ENCODE measurements at regions not wholly inside any gene's neighbourhood (a gene's known extent, or its start where the extent isn't known, plus 50 kb on each side); places are given as distances from the start of the nearest gene placed in this dataset.

DNA sequence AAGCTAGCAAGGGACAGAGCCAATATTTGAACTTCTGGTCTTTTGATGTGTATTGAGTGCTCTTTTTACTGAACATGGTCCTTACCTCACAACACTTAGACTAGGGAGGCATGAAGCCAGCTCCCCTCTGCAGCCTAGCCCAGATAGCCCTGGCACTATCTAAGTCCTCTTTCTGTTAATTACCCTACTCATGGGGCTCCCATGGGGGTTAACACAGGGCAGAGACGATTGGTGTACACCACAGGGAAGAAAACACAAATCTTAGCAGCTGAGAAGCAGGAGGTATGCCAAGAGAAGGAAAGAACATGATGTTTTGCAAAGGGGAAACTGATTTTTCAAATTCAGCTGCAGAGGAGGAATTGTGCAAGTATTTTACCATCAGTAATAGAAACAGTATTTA, 383.8 kb downstream of the TMEM232 start:
- CTCF ChIA-PET, result no interaction called here
- DNase-seq (ENCODE audit: extremely low spot score), result no peak
- TF ChIP-seq, protein P1, sequence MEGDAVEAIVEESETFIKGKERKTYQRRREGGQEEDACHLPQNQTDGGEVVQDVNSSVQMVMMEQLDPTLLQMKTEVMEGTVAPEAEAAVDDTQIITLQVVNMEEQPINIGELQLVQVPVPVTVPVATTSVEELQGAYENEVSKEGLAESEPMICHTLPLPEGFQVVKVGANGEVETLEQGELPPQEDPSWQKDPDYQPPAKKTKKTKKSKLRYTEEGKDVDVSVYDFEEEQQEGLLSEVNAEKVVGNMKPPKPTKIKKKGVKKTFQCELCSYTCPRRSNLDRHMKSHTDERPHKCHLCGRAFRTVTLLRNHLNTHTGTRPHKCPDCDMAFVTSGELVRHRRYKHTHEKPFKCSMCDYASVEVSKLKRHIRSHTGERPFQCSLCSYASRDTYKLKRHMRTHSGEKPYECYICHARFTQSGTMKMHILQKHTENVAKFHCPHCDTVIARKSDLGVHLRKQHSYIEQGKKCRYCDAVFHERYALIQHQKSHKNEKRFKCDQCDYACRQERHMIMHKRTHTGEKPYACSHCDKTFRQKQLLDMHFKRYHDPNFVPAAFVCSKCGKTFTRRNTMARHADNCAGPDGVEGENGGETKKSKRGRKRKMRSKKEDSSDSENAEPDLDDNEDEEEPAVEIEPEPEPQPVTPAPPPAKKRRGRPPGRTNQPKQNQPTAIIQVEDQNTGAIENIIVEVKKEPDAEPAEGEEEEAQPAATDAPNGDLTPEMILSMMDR (IDR thresholded peaks at IDR 0.05; ENCODE audit: control extremely low read depth, extremely low read depth, low read depth, missing control alignments), result no peak
- POLR2A ChIA-PET, result no interaction called here

DNA sequence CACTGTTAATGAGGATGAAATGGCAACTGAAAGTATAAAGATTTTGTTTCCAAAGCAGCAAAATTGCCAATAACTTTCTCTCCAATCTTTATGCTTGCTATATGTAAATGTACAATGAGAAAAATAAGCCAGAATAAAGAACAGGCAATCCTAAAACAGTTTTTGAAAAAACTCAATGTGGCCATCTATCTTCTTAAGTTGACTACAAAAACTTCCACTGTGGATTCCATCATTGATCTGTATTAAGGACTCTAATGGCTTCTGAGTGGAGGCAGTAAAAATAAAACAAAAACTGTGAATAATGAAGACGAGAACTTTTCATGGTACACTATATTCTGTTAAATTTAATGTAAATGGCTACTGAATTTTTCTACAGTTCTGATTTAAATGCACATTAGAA, 382.9 kb downstream of the TMEM232 start:
- POLR2A ChIA-PET, result no interaction called here
- TF ChIP-seq, protein P1 (IDR thresholded peaks at IDR 0.05; ENCODE audit: control extremely low read depth, extremely low read depth, low read depth, missing control alignments), result no peak
- CTCF ChIA-PET, result interaction anchor here (1.3 kb wide), 1 partner anchor 11 kb away, joined by 3 read pairs; no protein-coding TSS in a partner anchor
- DNase-seq (ENCODE audit: extremely low spot score), result no peak

DNA sequence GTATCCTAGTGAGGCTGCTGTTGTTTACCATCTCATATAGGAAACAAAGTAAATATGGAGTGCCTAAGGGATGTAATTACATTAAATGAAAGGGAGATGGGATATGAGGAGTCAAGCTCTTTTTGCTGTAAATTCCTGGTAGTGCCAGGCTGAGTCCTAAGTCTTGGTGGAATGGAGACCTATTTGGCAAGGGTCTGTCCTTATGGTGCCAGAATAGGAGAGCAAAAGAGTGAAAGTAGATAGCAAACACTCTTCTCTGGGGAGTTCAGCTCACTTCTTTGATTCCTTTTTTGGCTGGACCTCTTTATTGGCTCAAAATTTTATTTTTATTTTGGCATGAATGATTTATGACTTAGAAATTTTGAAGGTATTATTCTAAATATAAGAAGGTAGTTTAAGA, 380.8 kb downstream of the TMEM232 start:
- POLR2A ChIA-PET, result no interaction called here
- DNase-seq (ENCODE audit: extremely low spot score), result no peak
- TF ChIP-seq, protein P1 (IDR thresholded peaks at IDR 0.05; ENCODE audit: control extremely low read depth, extremely low read depth, low read depth, missing control alignments), result no peak
- CTCF ChIA-PET, result no interaction called here

DNA sequence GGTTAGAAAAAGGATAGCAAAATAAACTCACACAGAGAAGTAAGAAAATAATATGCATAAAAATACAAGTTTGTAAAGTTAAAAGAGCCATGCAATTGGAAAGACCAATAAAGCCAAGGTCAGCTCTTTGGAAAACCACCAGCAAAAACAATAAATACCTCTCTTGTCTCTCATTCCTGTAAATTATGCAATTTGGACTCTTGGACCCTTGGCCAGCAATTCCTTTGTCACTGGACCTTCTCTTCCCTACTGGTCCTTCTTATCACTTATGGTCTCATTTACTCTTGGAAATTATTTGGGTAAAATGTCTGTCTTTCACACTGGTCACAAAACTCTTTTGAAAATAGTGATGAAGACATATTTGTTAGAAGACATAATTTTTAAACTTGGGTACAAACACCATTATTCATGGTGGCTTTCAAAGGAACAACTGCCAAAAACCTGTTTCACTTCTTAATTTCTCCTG, 379.5 kb downstream of the TMEM232 start:
- no peak for DNase-seq (ENCODE audit: extremely low spot score)
- TF ChIP-seq, protein P1 (IDR thresholded peaks at IDR 0.05; ENCODE audit: control extremely low read depth, extremely low read depth, low read depth, missing control alignments), result no peak
- ChIA-PET POLR2A (no interaction called here), CTCF (no interaction called here)

DNA sequence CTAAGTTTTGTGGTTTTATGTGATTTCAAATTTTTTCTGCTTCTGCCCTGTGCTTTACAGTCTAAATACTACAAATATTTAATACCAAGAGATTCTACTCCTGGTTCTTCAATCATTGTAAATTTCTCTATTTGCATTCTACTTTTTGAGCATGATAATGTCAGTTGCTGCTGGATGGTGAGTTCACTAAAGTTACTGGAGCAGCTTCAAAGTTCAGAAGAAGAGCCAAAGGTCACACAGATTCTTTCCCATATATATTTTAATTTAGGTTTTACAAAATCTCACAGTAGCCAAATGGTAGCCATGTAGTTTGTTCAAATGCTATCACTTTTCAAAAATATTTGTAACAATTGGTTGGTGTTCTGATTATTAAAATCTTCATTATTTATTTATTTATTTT, 378.7 kb downstream of the TMEM232 start:
- POLR2A ChIA-PET, result no interaction called here

DNA sequence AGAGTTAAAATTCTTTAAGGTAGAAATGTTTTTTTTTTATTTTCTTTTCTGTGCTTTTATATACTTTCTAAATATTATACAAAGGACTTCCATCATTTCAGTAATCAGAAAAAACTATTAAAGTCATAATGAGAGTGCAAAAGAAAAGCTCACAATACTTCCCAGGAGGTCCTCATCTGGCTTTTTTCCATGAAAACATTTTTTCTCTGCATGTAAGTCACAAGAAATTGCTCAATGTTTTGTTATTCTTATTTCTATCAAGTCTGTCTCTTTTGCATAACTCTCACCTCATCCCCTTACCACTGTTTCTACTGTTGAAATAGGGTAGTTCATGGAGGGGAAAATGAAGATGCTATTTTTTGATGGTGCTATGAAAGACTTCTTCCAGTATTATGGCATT, 375.0 kb downstream of the TMEM232 start:
- TF ChIP-seq, protein P1 (IDR thresholded peaks at IDR 0.05; ENCODE audit: control extremely low read depth, extremely low read depth, low read depth, missing control alignments), result no peak
- CTCF ChIA-PET, result no interaction called here
- POLR2A ChIA-PET, result no interaction called here
- DNase-seq (ENCODE audit: extremely low spot score), result no peak

More for the DNA sequence above, 378.7 kb downstream of the TMEM232 start:
- CTCF ChIA-PET, result no interaction called here
- no peak for DNase-seq (ENCODE audit: extremely low spot score)
- TF ChIP-seq, protein P1 (IDR thresholded peaks at IDR 0.05; ENCODE audit: control extremely low read depth, extremely low read depth, low read depth, missing control alignments), result no peak

DNA sequence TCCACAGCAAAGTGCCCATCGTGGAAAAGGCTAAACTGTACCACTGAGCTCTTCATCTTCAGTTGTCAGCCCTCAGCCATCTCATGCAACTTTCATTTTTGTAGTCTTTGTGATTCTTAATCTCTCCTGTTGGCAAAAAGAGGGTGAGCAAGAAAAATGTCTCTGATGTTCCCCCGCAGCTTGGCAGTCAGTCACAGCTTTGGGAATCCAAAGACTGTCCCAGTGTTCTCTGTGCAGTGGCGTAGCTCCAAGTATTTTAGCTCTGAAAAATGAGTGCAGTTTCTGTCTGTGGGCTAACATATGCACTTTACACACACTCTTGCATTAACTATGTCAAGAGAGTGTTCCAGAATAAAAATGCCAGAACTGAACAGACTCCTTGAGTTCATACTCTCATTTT, 372.2 kb downstream of the TMEM232 start:
- DNase-seq (ENCODE audit: extremely low spot score), result no peak
- ChIA-PET CTCF (no interaction called here), POLR2A (no interaction called here)
- TF ChIP-seq, protein P1 (IDR thresholded peaks at IDR 0.05; ENCODE audit: control extremely low read depth, extremely low read depth, low read depth, missing control alignments), result no peak

Data from GM10248 (cell line).